ENCODE measurements at regions not wholly inside any gene's neighbourhood (a gene's known extent, or its start where the extent isn't known, plus 50 kb on each side); places are given as distances from the start of the nearest gene placed in this dataset.

GRCh38 chr1:87733386-87733785 lies 404.7 kb downstream of the LMO4 start:
- TF ChIP-seq POLR2AphosphoS5 (IDR thresholded peaks at IDR 0.05; ENCODE audit: low read depth) (no peak), CTCF (IDR thresholded peaks at IDR 0.05; ENCODE audit: insufficient read depth, low read length) (no peak)

All from HL-60 (cell line).